Muscle layer of colon (tissue), 2 donors: ENCODE measurements at regions not wholly inside any gene's neighbourhood (a gene's known extent, or its start where the extent isn't known, plus 50 kb on each side); places are given as distances from the start of the nearest gene placed in this dataset.
"Not testable (repeated sequence)": the region's sequence is repeated elsewhere in the genome, so short reads cannot be mapped to it uniquely, and the experiment has no call there.

Experiments
- H3K27ac ChIP-seq: one replicate; pipeline ENCODE4 v1.7.0; 2013; ENCODE audit warnings: low read depth, mild to moderate bottlenecking, low read length, moderate library complexity
- H3K27me3 ChIP-seq, 2 donors: one replicate each; pipeline ENCODE4 v1.7.0; 2013; ENCODE audit warnings: low read length in 2 of 2, mild to moderate bottlenecking in 2 of 2; ENCODE audit not compliant: insufficient read depth in 2 of 2, control insufficient read depth in 1 of 2
- H3K36me3 ChIP-seq: one replicate; pipeline ENCODE4 v1.7.0; 2013; ENCODE audit warnings: mild to moderate bottlenecking, low read length; ENCODE audit not compliant: insufficient read depth
- H3K4me1 ChIP-seq: one replicate; pipeline ENCODE4 v1.7.0; 2013; ENCODE audit warnings: mild to moderate bottlenecking, low read length; ENCODE audit not compliant: insufficient read depth
- H3K4me3 ChIP-seq, 2 donors: one replicate each; pipeline ENCODE4 v1.7.0; 2013; ENCODE audit warnings: low read length in 2 of 2, low read depth in 1 of 2, mild to moderate bottlenecking in 1 of 2, moderate library complexity in 1 of 2
- H3K9ac ChIP-seq: one replicate; pipeline ENCODE4 v1.7.0; 2013; ENCODE audit warnings: low read length
- H3K9me3 ChIP-seq: one replicate; pipeline ENCODE4 v1.7.0; 2013; ENCODE audit warnings: mild to moderate bottlenecking, low read length
- donor health status: abdominal sarcoma.
- donor health status: Adenocarcinoma of cecum.

DNA sequence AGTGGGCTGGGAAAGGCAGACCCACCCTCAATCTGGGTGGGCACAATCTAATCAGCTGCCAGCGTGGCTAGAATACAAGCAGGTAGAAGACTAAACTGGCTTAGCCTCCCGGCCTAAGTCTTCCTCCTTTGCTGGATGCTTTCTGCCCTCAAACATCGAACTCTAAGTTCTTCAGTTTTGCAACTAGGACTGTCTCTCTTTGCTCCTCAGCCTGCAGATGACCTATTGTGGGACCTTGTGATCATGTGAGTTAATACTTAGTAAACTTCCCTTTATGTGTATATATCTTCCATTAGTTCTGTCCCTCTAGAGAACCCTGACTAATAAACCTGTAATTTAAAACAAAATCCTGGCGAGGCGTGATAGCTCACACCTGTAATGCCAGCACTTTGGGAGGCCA lies 51.8 kb upstream of the SLC39A8 start:
- not testable (repeated sequence) for H3K9ac ChIP-seq, H3K9me3 ChIP-seq, H3K4me1 ChIP-seq, H3K36me3 ChIP-seq, H3K27me3 ChIP-seq, H3K27ac ChIP-seq, H3K4me3 ChIP-seq

- Histone ChIP-seq H3K4me1 (no peaks in the 10 kb centered on the region), H3K27me3 (no peaks in the 10 kb centered on the region), H3K4me3 (no peak overlapping the region), H3K9ac (no peak overlapping the region), H3K27ac (no peak overlapping the region), H3K9me3 (no peaks in the 10 kb centered on the region), H3K36me3 (no peaks in the 10 kb centered on the region)
Measured at GRCh38 chr4:102399021-102399420, 53.7 kb upstream of the SLC39A8 start.

DNA sequence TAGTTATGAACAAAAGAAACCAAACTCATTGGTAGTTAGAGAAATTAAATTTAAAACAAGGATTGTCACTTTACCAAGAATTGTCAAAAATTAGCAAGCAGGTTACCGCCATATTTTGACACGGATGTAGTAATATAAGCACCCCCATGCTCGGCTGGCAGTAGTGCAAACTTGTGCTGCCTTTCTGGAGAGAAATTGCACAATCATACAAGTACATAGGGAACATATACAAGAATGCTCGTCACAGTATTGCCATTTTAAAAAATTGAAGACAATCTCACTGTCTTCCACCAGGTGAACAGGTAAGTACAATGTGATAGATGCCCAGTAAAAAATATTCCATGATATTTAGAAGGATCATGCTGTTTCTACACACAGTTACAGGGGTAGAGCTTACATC lies 55.6 kb upstream of the SLC39A8 start:
- Histone ChIP-seq H3K9ac (no peak overlapping the region), H3K27ac (no peak overlapping the region), H3K27me3 (no peaks in the 10 kb centered on the region), H3K36me3 (no peaks in the 10 kb centered on the region), H3K9me3 (no peaks in the 10 kb centered on the region), H3K4me3 (no peak overlapping the region), H3K4me1 (no peaks in the 10 kb centered on the region)

- Histone ChIP-seq H3K9me3 (no peaks in the 10 kb centered on the region), H3K27ac (no peak overlapping the region), H3K9ac (no peak overlapping the region), H3K4me3 (no peak overlapping the region), H3K4me1 (no peaks in the 10 kb centered on the region), H3K27me3 (no peaks in the 10 kb centered on the region), H3K36me3 (no peaks in the 10 kb centered on the region)
Measured at GRCh38 chr4:102402223-102402622, 56.9 kb upstream of the SLC39A8 start.

DNA sequence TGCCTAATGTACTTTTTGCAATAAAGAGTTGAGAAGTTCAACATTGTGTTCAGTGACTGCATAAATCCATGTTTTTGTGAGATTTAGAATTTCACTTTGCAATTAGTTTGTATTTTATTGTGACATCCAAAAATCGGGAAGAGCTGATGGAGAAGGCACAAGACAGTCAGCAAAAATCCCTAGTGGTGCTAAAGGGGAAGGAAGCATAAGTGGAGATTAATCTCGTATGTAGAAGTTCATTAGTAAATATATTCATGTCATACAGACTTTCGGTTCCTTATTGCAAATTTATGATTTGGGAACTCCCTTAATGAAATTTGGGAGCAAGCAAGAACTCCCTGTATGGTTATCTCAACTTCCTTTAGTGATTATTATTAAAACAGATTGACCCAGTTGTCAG lies 57.8 kb upstream of the SLC39A8 start:
- no peaks in the 10 kb centered on the region for H3K9me3 ChIP-seq
- no peaks in the 10 kb centered on the region for H3K27me3 ChIP-seq
- H3K9ac ChIP-seq: no peak overlapping the region
- H3K27ac ChIP-seq: no peak overlapping the region
- no peak overlapping the region for H3K4me3 ChIP-seq
- H3K4me1 ChIP-seq: no peaks in the 10 kb centered on the region
- H3K36me3 ChIP-seq: no peaks in the 10 kb centered on the region

DNA sequence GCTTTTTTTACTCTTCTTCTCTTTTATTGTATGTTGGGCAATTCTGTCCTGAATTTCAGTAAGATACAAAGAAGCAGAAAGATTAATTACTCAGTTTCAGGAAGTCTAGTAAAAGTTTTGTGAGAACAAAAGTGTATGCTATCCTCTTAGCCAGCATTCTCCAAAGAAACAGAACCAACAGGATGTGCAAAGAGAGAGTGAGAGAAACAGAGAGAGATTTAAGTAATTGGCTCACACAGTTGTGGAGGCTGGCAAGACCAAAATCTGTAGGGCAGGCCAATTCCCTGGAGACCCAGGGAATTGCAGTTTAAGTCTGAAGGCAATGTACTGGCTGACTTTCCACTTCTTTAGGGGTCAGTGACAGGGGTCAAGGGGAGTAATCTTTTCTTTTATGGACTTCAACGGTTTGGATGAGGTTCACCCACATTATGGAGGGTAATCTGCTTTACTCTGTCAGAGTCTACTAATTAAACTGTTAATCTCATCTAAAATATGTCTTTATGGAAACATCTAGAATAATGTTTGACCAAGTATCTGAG lies 59.2 kb upstream of the SLC39A8 start:
- Histone ChIP-seq H3K36me3 (no peaks in the 10 kb centered on the region), H3K4me3 (no peak overlapping the region), H3K9ac (no peak overlapping the region), H3K27ac (no peak overlapping the region), H3K4me1 (no peaks in the 10 kb centered on the region), H3K9me3 (no peaks in the 10 kb centered on the region), H3K27me3 (no peaks in the 10 kb centered on the region)

- no peak overlapping the region for H3K27ac ChIP-seq
- H3K4me3 ChIP-seq: no peak overlapping the region
- H3K4me1 ChIP-seq: no peaks in the 10 kb centered on the region
- H3K9me3 ChIP-seq: no peaks in the 10 kb centered on the region
- no peaks in the 10 kb centered on the region for H3K36me3 ChIP-seq
- no peaks in the 10 kb centered on the region for H3K27me3 ChIP-seq
- H3K9ac ChIP-seq: no peak overlapping the region
Measured at GRCh38 chr4:102405821-102406401, 60.6 kb upstream of the SLC39A8 start.

DNA sequence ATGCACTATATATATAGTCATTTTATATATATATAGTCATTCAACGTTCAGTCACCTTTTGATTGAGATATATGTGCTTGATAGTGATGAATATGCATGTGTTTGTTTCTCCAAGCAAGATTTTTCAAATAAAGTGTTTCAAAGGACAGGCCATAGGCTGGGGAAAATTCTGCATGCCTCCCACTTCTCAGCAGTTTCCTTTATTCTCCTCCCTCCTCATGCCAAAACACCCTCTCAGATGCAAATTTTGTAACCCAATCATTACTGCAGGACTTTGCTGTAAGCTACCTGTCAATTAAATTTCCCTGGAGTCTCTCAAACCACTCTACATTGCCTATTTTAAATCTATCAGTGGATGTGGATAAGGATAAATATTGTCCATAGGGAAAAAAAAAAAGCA lies 65.6 kb upstream of the SLC39A8 start:
- not testable (repeated sequence) for H3K4me1 ChIP-seq

GRCh38 chr4:102411408-102411807 lies 66.1 kb upstream of the SLC39A8 start:
- H3K9ac ChIP-seq: no peak overlapping the region

More for the DNA sequence above, 65.6 kb upstream of the SLC39A8 start:
- H3K27me3 ChIP-seq, H3K4me3 ChIP-seq, H3K27ac ChIP-seq, H3K9ac ChIP-seq, H3K36me3 ChIP-seq, H3K9me3 ChIP-seq: not testable (repeated sequence)

GRCh38 chr4:102416765-102417164 lies 71.5 kb upstream of the SLC39A8 start:
- Histone ChIP-seq H3K9me3 (no peaks in the 10 kb centered on the region), H3K36me3 (no peaks in the 10 kb centered on the region), H3K4me1 (no peaks in the 10 kb centered on the region), H3K4me3 (no peak overlapping the region), H3K9ac (no peak overlapping the region), H3K27me3 (no peaks in the 10 kb centered on the region), H3K27ac (no peak overlapping the region)

More at GRCh38 chr4:102411408-102411807, 66.1 kb upstream of the SLC39A8 start:
- Histone ChIP-seq H3K9me3 (no peaks in the 10 kb centered on the region), H3K36me3 (no peaks in the 10 kb centered on the region), H3K27ac (no peak overlapping the region), H3K4me1 (no peaks in the 10 kb centered on the region), H3K4me3 (no peak overlapping the region), H3K27me3 (no peaks in the 10 kb centered on the region)

DNA sequence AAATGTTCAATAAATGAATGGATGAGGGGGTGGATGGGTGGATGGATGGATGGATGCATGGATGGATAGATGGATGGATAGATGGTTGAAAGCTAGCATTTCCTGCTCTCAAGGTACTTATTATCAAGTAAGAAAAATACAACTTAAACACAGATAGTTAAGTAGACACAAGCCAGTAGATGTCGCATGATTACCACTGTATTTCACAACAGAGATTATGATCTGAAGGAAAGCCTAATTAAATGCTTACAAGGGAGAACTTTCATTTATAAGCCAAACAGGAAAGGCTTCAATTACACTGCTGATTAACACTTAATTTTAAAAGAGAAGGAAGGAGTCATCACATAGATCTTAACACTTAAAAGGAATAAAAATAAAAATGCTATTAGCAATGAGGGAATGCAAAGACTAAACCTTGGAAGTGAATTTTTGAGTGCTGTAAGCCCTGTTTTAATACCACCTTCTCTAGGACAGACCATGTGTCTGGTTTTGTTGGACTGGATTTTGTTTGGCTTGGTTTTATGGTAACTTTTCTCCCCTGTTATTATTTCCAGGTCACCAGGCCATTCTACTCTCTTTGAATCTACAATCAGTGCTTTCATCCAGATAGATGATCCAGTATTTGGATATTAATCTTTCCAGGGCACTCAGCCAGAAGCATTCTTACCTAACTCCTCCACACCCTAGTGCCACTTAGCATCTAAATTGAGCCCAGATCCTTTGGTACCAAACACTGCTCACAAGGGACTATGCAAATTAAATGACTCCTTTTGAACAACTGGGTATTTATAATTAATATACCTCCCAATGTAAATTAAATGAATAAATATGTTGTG lies 75.5 kb upstream of the SLC39A8 start:
- no peak overlapping the region for H3K27ac ChIP-seq
- H3K9me3 ChIP-seq: no peaks in the 10 kb centered on the region
- no peaks in the 10 kb centered on the region for H3K27me3 ChIP-seq
- H3K9ac ChIP-seq: no peak overlapping the region
- H3K36me3 ChIP-seq: no peaks in the 10 kb centered on the region
- no peak overlapping the region for H3K4me3 ChIP-seq
- no peaks in the 10 kb centered on the region for H3K4me1 ChIP-seq

GRCh38 chr4:102422843-102423242 lies 77.6 kb upstream of the SLC39A8 start:
- Histone ChIP-seq H3K36me3 (no peaks in the 10 kb centered on the region), H3K9ac (no peak overlapping the region), H3K4me1 (no peaks in the 10 kb centered on the region), H3K4me3 (no peak overlapping the region), H3K27ac (no peak overlapping the region), H3K27me3 (no peaks in the 10 kb centered on the region), H3K9me3 (no peaks in the 10 kb centered on the region)
